GM23338 (cell line): ENCODE measurements at regions not wholly inside any gene's neighbourhood (a gene's known extent, or its start where the extent isn't known, plus 50 kb on each side); places are given as distances from the start of the nearest gene placed in this dataset.

Experiments used
- ATAC-seq: fragments of 200-7000 bp; cut with Tn5 transposase; 3 replicates; pipeline ENCODE4 v1.9.1; 2020
- DNase-seq: peaks from one replicate; pipeline ENCODE4 v3.0.0-alpha.2; 2015; ENCODE audit warnings: low spot score
- H2AFZ ChIP-seq: fragments of 200-600 bp; sonication (generic); 2 replicates; pipeline ENCODE4 v1.8.0; 2016; ENCODE audit warnings: antibody characterized with exemption, mild to moderate bottlenecking, moderate library complexity
- H3F3A ChIP-seq: fragments of 200-600 bp; sonication (generic); replicated peaks from 2 replicates; pipeline ENCODE4 v1.8.0; 2017; ENCODE audit warnings: antibody characterized with exemption, mixed run types, low read depth
- H3K27ac ChIP-seq: fragments of 200-600 bp; sonication (generic); 2 replicates; pipeline ENCODE4 v1.6.1; 2016; ENCODE audit warnings: low read depth
- H3K27me3 ChIP-seq: fragments of 200-600 bp; sonication (generic); 2 replicates; pipeline ENCODE4 v1.8.0; 2016; ENCODE audit warnings: mild to moderate bottlenecking, mixed run types, moderate library complexity; ENCODE audit not compliant: insufficient read depth
- H3K36me3 ChIP-seq: fragments of 200-600 bp; sonication (generic); 2 replicates; pipeline ENCODE4 v1.8.0; 2016; ENCODE audit warnings: mild to moderate bottlenecking; ENCODE audit not compliant: insufficient read depth
- H3K4me1 ChIP-seq: fragments of 200-600 bp; sonication (generic); 2 replicates; pipeline ENCODE4 v1.8.0; 2016; ENCODE audit warnings: mild to moderate bottlenecking, moderate library complexity; ENCODE audit not compliant: insufficient read depth
- H3K4me2 ChIP-seq: fragments of 200-600 bp; sonication (generic); 2 replicates; pipeline ENCODE4 v1.7.1; 2017; ENCODE audit warnings: mixed run types
- H3K4me3 ChIP-seq: fragments of 200-600 bp; sonication (generic); 2 replicates; pipeline ENCODE4 v1.6.1; 2016; ENCODE audit warnings: mixed run types
- H3K79me2 ChIP-seq: fragments of 200-600 bp; sonication (generic); replicated peaks from 2 replicates; pipeline ENCODE4 v1.8.0; 2017; ENCODE audit warnings: mild to moderate bottlenecking; ENCODE audit not compliant: insufficient read depth
- H3K9me2 ChIP-seq: fragments of 200-600 bp; sonication (generic); 2 replicates; pipeline ENCODE4 v1.8.0; 2017; ENCODE audit not compliant: insufficient read depth
- H4K20me1 ChIP-seq: fragments of 200-600 bp; sonication (generic); replicated peaks from 2 replicates; pipeline ENCODE4 v1.8.0; 2017; ENCODE audit warnings: mild to moderate bottlenecking; ENCODE audit not compliant: insufficient read depth
- H3K27ac Mint-ChIP-seq: 2 replicates; pipeline ENCODE4 v1.8.0; 2020; ENCODE audit warnings: inconsistent platforms, mild to moderate bottlenecking, moderate library complexity, mixed read lengths
- H3K27me3 Mint-ChIP-seq: 3 replicates; pipeline ENCODE4 v1.8.0; 2022; ENCODE audit warnings: low read depth, mild to moderate bottlenecking, moderate library complexity, mixed read lengths, inconsistent platforms; ENCODE audit not compliant: insufficient read depth, poor library complexity
- H3K36me3 Mint-ChIP-seq: 3 replicates; pipeline ENCODE4 v1.8.0; 2021; ENCODE audit warnings: low read depth, mild to moderate bottlenecking, inconsistent platforms, moderate library complexity, mixed read lengths
- H3K4me1 Mint-ChIP-seq: 3 replicates; pipeline ENCODE4 v1.8.0; 2020; ENCODE audit warnings: mild to moderate bottlenecking, inconsistent platforms, mixed read lengths
- H3K4me3 Mint-ChIP-seq: 3 replicates; pipeline ENCODE4 v1.8.0; 2021; ENCODE audit warnings: moderate library complexity, mild to moderate bottlenecking, inconsistent platforms, mixed read lengths
- H3K9me3 Mint-ChIP-seq: 3 replicates; pipeline ENCODE4 v1.8.0; 2020; ENCODE audit warnings: moderate library complexity, mild to moderate bottlenecking, inconsistent platforms, mixed read lengths
- CREB1 ChIP-seq: fragments of 250-450 bp; sonication (Bioruptor Pico); IDR thresholded peaks from 2 replicates; pipeline ENCODE4 v1.5.0; 2020; ENCODE audit warnings: low read depth, mild to moderate bottlenecking, moderate library complexity
- EZH2 ChIP-seq: fragments of 200-600 bp; sonication (generic); IDR thresholded peaks from one replicate; pipeline ENCODE4 v1.8.0; 2017; ENCODE audit warnings: antibody characterized with exemption, mild to moderate bottlenecking, low read depth; ENCODE audit not compliant: unreplicated experiment
- EZH2phosphoT487 ChIP-seq: fragments of 200-600 bp; sonication (generic); IDR thresholded peaks from one replicate; pipeline ENCODE4 v1.8.1; 2018; ENCODE audit warnings: antibody characterized with exemption; ENCODE audit not compliant: unreplicated experiment
- JUNB ChIP-seq: IDR thresholded peaks from one replicate; pipeline ENCODE4 v1.6.1; 2016; ENCODE audit warnings: antibody characterized with exemption; ENCODE audit not compliant: unreplicated experiment
- NANOG ChIP-seq: IDR thresholded peaks from 2 replicates; pipeline ENCODE4 v1.6.1; 2016; ENCODE audit warnings: antibody characterized with exemption, borderline replicate concordance
- POLR2AphosphoS5 ChIP-seq: IDR thresholded peaks from 2 replicates; pipeline ENCODE4 v1.6.1; 2016; ENCODE audit warnings: antibody characterized with exemption, low read depth
- STAT1 ChIP-seq: IDR thresholded peaks from one replicate; pipeline ENCODE4 v1.6.1; 2016; ENCODE audit warnings: antibody characterized with exemption; ENCODE audit not compliant: unreplicated experiment
- ZNF114 ChIP-seq: fragments of 250-450 bp; sonication (Bioruptor Pico); IDR thresholded peaks from 2 replicates; pipeline ENCODE4 v1.5.0; 2020; ENCODE audit warnings: mild to moderate bottlenecking, moderate library complexity
- ZNF331 ChIP-seq: fragments of 250-450 bp; sonication (Bioruptor Pico); IDR thresholded peaks from 2 replicates; pipeline ENCODE4 v1.5.0; 2020; ENCODE audit warnings: low read depth, mild to moderate bottlenecking, moderate library complexity
- TF ChIP-seq, protein P1 (sequence below), 2 experiments: fragments of 200-600 bp in 1 of 2; sonication (generic) in 1 of 2; conservative IDR thresholded peaks; 2 replicates each; pipeline versions ENCODE4 v1.5.1 to v1.6.1; 2016 to 2017; ENCODE audit warnings: antibody characterized with exemption in 2 of 2, low read depth in 2 of 2, mild to moderate bottlenecking in 2 of 2, moderate library complexity in 1 of 2
- TF ChIP-seq, protein P2 (sequence below): fragments of 250-450 bp; sonication (Bioruptor Pico); IDR thresholded peaks from 2 replicates; pipeline ENCODE4 v1.5.0; 2020; ENCODE audit warnings: mild to moderate bottlenecking, moderate library complexity
- TF ChIP-seq, protein P3 (sequence below): IDR thresholded peaks from 2 replicates; pipeline ENCODE4 v1.6.1; 2016; ENCODE audit warnings: antibody characterized with exemption
- TF ChIP-seq, protein P4 (sequence below): IDR thresholded peaks from one replicate; pipeline ENCODE4 v1.6.1; 2018; ENCODE audit warnings: antibody characterized with exemption; ENCODE audit not compliant: unreplicated experiment

DNA sequence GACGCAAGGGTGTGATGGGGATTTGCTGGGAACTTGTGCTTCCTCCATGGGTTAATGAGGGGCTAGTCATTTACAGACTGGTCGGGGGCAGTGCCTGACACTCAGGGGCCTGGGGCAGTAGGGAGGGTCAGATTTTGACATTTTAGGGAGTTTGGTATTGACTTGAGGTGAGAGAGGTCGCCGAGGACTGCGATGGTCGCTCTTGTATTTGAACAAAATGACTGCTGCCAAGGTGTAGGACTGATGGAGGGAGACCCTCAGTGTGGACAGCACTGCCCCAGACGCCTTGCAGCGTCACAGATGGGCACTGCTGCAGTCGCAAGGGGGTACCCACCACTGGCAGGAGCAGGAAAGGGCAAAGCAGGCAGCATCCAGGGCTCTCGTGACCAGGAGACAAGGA is 182.9 kb downstream of the RTP5 start:
- Histone ChIP-seq H4K20me1 (peaks cover 20% of the 10 kb centered on the region), H3K9me2 (no peaks in the 10 kb centered on the region), H3F3A (no peaks in the 10 kb centered on the region), H3K27ac (no peak overlapping the region), H3K4me3 (no peak overlapping the region), H3K4me2 (no peak overlapping the region), H3K79me2 (no peaks in the 10 kb centered on the region), H3K27me3 (peaks cover 98% of the 10 kb centered on the region), H3K36me3 (no peaks in the 10 kb centered on the region), H2AFZ (no peak overlapping the region), H3K4me1 (no peaks in the 10 kb centered on the region)
- peaks cover 8% of the 10 kb centered on the region; the same call in 1 of the 3 replicates for H3K9me3 Mint-ChIP-seq
- ATAC-seq (no peak), DNase-seq (no peak)
- no peaks in the 10 kb centered on the region for H3K36me3 Mint-ChIP-seq
- TF ChIP-seq NANOG: no peak
- no peak for TF ChIP-seq STAT1
- no peak for TF ChIP-seq JUNB
- TF ChIP-seq, protein P1, sequence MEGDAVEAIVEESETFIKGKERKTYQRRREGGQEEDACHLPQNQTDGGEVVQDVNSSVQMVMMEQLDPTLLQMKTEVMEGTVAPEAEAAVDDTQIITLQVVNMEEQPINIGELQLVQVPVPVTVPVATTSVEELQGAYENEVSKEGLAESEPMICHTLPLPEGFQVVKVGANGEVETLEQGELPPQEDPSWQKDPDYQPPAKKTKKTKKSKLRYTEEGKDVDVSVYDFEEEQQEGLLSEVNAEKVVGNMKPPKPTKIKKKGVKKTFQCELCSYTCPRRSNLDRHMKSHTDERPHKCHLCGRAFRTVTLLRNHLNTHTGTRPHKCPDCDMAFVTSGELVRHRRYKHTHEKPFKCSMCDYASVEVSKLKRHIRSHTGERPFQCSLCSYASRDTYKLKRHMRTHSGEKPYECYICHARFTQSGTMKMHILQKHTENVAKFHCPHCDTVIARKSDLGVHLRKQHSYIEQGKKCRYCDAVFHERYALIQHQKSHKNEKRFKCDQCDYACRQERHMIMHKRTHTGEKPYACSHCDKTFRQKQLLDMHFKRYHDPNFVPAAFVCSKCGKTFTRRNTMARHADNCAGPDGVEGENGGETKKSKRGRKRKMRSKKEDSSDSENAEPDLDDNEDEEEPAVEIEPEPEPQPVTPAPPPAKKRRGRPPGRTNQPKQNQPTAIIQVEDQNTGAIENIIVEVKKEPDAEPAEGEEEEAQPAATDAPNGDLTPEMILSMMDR (conservative IDR thresholded peaks at IDR 0.05; ENCODE audit: low read depth in 2 of 2): no peak
- TF ChIP-seq, protein P2, sequence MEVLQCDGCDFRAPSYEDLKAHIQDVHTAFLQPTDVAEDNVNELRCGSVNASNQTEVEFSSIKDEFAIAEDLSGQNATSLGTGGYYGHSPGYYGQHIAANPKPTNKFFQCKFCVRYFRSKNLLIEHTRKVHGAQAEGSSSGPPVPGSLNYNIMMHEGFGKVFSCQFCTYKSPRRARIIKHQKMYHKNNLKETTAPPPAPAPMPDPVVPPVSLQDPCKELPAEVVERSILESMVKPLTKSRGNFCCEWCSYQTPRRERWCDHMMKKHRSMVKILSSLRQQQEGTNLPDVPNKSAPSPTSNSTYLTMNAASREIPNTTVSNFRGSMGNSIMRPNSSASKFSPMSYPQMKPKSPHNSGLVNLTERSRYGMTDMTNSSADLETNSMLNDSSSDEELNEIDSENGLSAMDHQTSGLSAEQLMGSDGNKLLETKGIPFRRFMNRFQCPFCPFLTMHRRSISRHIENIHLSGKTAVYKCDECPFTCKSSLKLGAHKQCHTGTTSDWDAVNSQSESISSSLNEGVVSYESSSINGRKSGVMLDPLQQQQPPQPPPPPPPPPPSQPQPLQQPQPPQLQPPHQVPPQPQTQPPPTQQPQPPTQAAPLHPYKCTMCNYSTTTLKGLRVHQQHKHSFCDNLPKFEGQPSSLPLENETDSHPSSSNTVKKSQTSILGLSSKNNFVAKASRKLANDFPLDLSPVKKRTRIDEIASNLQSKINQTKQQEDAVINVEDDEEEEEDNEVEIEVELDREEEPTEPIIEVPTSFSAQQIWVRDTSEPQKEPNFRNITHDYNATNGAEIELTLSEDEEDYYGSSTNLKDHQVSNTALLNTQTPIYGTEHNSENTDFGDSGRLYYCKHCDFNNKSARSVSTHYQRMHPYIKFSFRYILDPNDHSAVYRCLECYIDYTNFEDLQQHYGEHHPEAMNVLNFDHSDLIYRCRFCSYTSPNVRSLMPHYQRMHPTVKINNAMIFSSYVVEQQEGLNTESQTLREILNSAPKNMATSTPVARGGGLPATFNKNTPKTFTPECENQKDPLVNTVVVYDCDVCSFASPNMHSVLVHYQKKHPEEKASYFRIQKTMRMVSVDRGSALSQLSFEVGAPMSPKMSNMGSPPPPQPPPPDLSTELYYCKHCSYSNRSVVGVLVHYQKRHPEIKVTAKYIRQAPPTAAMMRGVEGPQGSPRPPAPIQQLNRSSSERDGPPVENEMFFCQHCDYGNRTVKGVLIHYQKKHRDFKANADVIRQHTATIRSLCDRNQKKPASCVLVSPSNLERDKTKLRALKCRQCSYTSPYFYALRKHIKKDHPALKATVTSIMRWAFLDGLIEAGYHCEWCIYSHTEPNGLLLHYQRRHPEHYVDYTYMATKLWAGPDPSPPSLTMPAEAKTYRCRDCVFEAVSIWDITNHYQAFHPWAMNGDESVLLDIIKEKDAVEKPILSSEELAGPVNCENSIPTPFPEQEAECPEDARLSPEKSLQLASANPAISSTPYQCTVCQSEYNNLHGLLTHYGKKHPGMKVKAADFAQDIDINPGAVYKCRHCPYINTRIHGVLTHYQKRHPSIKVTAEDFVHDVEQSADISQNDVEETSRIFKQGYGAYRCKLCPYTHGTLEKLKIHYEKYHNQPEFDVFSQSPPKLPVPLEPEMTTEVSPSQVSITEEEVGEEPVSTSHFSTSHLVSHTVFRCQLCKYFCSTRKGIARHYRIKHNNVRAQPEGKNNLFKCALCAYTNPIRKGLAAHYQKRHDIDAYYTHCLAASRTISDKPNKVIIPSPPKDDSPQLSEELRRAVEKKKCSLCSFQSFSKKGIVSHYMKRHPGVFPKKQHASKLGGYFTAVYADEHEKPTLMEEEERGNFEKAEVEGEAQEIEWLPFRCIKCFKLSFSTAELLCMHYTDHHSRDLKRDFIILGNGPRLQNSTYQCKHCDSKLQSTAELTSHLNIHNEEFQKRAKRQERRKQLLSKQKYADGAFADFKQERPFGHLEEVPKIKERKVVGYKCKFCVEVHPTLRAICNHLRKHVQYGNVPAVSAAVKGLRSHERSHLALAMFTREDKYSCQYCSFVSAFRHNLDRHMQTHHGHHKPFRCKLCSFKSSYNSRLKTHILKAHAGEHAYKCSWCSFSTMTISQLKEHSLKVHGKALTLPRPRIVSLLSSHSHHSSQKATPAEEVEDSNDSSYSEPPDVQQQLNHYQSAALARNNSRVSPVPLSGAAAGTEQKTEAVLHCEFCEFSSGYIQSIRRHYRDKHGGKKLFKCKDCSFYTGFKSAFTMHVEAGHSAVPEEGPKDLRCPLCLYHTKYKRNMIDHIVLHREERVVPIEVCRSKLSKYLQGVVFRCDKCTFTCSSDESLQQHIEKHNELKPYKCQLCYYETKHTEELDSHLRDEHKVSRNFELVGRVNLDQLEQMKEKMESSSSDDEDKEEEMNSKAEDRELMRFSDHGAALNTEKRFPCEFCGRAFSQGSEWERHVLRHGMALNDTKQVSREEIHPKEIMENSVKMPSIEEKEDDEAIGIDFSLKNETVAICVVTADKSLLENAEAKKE: no peak
- no peak for TF ChIP-seq ZNF331 (CRISPR knock-in tag)
- no peak for TF ChIP-seq EZH2
- TF ChIP-seq POLR2AphosphoS5: no peak
- no peak for TF ChIP-seq EZH2phosphoT487
- TF ChIP-seq ZNF114 (CRISPR knock-in tag): no peak
- TF ChIP-seq, protein P3, sequence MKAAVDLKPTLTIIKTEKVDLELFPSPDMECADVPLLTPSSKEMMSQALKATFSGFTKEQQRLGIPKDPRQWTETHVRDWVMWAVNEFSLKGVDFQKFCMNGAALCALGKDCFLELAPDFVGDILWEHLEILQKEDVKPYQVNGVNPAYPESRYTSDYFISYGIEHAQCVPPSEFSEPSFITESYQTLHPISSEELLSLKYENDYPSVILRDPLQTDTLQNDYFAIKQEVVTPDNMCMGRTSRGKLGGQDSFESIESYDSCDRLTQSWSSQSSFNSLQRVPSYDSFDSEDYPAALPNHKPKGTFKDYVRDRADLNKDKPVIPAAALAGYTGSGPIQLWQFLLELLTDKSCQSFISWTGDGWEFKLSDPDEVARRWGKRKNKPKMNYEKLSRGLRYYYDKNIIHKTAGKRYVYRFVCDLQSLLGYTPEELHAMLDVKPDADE: no peak
- TF ChIP-seq, protein P4, sequence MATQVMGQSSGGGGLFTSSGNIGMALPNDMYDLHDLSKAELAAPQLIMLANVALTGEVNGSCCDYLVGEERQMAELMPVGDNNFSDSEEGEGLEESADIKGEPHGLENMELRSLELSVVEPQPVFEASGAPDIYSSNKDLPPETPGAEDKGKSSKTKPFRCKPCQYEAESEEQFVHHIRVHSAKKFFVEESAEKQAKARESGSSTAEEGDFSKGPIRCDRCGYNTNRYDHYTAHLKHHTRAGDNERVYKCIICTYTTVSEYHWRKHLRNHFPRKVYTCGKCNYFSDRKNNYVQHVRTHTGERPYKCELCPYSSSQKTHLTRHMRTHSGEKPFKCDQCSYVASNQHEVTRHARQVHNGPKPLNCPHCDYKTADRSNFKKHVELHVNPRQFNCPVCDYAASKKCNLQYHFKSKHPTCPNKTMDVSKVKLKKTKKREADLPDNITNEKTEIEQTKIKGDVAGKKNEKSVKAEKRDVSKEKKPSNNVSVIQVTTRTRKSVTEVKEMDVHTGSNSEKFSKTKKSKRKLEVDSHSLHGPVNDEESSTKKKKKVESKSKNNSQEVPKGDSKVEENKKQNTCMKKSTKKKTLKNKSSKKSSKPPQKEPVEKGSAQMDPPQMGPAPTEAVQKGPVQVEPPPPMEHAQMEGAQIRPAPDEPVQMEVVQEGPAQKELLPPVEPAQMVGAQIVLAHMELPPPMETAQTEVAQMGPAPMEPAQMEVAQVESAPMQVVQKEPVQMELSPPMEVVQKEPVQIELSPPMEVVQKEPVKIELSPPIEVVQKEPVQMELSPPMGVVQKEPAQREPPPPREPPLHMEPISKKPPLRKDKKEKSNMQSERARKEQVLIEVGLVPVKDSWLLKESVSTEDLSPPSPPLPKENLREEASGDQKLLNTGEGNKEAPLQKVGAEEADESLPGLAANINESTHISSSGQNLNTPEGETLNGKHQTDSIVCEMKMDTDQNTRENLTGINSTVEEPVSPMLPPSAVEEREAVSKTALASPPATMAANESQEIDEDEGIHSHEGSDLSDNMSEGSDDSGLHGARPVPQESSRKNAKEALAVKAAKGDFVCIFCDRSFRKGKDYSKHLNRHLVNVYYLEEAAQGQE: no peak
- no peak for TF ChIP-seq CREB1 (CRISPR knock-in tag)
- H3K27me3 Mint-ChIP-seq: peaks cover 78% of the 10 kb centered on the region
- no peaks in the 10 kb centered on the region; the same call in 1 of the 3 replicates for H3K4me1 Mint-ChIP-seq
- H3K27ac Mint-ChIP-seq: no peak overlapping the region
- no peak overlapping the region for H3K4me3 Mint-ChIP-seq
